ENCODE measurements at regions not wholly inside any gene's neighbourhood (a gene's known extent, or its start where the extent isn't known, plus 50 kb on each side); places are given as distances from the start of the nearest gene placed in this dataset.
A peak's percentile ranks its signal among the peaks of the same experiment; 100 is the strongest.

DNA sequence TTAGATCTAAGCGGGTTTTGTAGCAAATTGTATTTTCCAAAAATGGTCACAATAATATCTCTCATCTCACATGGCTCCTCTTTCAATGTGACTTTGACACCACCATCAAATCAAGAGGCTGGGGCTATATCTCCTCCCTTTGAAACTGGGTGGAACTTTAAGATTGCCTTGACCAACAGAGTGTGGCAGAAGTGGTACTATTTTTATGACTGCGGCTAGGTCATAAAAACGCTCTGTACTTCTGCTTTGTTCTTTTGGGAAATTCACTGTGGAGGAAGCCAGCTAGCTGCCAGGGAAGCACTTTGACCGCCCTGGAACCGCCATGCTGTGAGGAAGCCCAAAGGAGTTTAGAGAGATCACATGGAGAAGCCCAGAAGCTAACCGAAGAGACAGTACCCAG lies 50.7 kb upstream of the ACOT11 start:
- no peak for DNase-seq (ENCODE audit: low spot score)

DNA sequence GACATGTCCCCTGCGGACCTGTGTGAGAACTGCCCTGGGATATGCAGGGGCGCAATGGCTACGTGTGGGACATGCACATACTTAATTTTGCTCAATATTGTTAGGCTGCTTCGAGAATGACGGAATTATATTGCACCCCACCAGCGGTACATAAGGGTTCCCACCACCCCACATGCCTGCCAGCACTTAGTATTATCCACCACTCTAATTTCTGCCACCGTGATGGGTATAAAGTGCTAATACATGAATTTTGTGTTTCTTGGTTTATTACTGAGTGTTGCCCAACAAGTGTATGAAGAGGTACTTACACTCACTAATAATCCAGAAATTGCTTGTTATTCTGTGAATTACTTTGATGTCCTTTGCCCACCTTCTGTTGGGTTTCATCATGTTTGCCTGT lies 52.1 kb upstream of the ACOT11 start:
- no peak for DNase-seq (ENCODE audit: low spot score)

DNA sequence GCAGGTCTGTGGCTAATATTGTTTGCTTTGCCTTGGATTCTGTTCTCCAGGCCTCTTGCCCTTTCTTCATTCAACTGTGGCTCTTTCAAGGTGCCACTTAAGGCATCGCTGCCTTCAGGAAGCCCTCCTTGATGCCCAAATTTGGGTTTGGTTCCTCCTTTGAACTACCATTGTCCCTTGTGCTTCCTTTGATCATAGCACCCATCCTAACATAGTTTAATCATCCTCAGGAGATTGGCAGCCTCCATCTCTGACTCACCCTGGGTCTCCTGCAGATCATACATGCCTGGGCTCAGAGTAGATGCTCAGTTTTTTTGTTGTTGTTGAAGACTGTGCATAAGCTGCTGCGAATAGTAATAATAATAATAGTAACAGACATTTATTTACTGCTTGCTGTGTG lies 54.4 kb upstream of the ACOT11 start:
- no peak for DNase-seq (ENCODE audit: low spot score)

DNA sequence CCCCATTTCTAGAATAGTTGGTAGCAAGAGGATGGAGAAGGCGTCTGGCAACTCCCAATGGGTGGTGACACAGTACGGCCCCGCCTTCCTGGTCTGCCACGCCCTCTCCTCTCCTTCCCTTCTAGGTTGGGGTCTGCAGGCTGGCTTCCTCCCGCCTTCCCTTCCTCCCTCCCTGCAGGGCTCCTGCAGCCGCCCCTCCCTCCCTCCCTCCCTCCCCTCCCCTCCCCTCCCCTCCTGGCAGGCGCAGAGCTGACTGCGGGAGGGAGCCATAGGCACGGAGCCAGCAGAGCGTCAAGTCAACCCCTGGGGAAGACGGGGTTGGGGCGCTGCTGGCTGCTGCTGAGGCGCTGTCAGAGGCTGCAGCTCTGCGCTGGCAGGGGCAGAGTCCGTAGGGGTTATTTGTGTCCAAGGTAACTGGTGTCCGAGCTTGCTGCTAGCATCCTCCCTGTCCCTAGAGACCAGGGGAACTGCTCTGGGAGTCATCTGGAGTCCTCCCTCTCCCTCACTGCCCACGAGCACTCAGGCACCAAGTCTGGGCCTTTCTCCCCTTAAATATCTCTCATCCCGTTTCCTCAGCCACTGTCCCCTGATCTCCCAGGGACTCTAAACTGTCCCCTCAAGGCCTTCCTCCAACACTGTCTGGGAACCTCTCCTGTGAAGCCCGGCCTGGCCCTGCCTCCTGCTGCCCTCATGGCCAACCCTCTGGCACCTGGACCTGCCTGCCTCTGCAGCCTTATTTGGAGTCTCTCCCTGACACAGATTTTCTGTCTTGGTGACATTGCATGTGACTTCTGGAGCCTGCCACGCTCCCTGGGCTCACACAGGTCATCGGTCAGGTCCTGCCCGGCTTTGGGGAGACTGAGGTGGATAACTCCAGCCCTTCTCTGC lies 57.4 kb upstream of the ACOT11 start:
- no peak for DNase-seq (ENCODE audit: low spot score)

DNA sequence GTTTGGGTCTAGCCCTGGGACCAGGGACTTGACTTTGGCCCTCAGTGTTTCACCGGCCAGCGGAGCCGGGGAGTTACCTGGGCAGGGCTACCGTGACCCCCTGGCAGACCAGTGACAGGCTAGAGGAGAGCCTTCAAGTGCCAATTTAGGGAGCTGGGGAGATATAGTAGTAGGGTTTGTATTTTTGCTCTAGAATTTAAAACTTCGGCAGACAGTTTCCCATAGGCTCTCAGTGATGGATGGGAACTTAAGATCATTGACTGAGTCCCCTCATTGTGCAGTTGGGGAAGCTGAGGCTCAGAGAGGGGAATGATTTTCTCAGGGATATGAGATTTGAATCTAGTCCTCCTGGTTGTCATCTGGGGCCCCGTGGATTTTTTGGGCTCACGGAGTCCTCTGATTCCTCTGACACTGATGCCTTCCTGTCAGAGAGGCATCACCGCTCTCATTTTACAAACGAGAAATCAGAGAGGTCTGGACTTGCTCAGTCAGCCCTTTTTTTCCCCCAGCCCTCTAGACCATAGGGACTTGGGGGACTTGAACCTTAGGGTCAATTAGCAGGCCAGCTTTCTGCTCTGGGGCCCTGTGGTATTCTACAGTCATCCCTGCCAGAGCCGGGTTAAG lies 58.3 kb upstream of the ACOT11 start:
- no peak for DNase-seq (ENCODE audit: low spot score)

DNA sequence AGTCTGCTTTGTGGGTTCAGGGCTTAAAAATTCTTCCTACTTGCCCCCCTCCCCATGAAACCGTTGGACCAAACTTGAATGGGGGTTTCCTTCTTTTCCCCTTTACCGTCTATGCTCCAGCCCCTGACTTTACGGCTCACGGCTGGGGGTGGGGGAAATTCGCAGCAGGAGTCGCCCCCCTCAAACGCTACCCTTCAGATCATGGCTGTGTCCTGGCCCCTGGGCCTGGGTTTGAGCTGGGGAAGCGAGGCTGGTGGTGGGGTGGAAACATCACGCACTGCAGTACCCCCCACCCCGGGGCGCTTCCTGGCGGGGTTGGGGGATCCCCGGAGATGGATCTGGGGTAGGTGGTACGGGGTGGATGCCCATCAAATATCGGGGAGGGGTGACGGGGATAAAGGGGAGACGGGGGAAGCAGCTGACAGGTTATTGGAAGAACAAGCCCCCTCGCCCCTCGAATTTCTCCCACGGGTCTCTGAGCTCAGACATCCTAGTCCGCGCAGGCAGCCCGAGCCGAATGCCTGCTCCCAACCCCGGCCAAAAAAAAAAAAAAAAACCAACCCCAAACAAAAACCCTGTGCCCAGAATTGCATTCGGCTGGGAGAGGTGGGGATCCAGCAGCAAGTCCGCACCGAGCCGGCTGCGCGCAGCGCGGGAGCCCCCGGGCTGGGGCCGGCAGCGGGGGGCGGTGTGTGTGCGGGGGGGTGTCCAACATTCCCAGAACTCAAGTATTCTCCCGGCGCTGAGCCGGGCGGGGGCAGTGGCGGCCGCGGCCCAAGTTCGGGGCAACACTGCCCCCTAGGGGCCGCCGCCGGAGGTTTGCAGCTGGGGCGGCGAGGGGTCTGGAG lies 59.0 kb upstream of the ACOT11 start:
- peak; percentile 75 for DNase-seq (ENCODE audit: low spot score)

DNA sequence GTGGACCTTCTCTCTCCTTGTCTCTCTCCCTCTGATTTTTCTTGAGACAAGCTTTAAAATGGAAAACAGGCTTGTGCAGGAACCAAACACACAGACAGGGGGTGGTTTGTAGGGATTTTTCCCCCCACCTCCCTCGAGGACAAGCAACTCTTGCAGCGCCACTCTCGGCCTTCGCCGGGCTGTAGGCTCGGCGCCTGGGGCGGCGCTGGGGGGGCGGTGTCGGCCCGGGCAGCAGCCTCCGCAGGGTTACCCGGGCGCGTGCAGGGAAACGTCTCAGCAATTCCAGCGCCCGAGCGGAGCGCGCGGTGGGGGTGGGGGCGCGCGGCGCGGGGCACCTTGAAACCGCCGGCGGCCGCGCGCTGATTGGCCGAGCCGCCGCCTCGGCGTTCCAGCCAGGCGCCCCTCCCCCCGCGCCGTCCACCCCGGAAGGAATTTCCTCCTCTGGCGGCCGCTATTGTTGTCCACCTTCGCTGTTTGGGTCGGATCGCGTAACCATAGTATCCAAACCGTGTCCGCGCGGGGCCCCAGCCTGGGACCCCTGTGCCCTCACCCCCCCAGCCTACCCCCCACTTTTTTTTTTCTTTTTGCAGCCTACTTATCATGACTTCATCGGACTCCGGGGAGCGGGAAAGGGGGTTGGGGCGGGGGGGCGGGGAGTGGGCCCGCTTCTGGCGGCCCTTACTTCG lies 59.8 kb upstream of the ACOT11 start:
- peak; percentile 88 for DNase-seq (ENCODE audit: low spot score)

DNA sequence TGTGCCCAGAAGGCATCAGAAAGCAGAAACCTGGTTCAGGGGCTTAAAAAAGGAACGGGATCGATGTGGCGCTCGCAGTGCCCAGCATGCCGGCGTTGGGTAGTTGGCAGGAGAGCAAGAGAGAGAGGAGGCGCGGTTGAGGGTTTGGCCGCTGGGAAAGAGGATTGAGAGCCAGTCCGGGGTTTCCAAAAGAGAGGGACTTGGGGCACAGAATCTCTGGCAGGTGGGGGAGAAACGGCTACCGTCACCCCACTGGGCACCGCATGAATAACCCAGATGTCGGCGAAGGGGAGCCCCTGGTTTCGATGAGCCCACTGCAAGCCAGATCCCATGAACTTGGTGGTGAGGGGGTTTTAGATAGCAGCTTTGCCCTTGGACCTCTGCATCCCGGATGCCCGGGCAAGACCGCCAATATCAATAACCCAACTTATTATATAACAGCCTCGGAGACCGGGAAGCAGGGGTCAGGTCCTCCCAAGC lies 60.4 kb upstream of the ACOT11 start:
- DNase-seq (ENCODE audit: low spot score), result no peak

DNA sequence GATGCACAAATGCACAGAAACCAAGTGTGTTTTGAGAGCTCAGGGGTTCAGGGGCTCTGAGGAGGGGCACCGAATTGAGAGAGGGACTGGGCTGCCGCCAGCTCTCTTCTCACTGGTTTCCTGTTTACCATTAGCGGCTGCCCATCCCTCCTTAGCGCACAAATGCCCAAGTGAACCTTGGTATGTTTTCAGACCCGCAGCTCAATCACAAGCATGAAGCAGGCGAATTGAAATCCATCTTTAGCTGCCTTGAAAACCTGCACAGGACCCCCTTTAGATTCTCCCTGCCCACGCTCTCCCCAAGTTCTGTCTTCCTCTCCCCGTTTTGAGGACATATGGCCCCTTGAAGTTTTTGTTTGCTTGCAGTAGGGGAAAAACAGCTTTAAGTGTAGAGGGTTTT lies 61.1 kb upstream of the ACOT11 start:
- DNase-seq (ENCODE audit: low spot score), result no peak

DNA sequence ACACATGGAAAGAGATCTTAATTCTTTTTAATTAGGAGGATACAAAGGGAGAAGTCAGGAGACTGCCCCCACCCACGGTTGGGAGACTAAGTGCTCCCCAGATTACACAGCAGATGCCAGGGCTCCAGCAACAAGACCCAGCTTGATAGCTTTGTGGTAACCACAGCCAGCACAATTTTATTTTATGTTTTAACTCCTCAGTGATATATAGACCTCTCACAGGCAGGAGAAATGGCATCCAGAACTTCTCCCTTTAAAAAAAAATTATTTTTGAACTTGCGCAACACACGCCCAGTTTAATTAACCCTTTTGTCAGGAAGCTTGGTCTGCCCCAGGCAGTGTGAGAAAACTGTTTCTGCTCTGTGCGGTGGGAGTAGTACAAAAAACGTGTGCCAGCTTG lies 62.6 kb upstream of the ACOT11 start:
- no peak for DNase-seq (ENCODE audit: low spot score)

DNA sequence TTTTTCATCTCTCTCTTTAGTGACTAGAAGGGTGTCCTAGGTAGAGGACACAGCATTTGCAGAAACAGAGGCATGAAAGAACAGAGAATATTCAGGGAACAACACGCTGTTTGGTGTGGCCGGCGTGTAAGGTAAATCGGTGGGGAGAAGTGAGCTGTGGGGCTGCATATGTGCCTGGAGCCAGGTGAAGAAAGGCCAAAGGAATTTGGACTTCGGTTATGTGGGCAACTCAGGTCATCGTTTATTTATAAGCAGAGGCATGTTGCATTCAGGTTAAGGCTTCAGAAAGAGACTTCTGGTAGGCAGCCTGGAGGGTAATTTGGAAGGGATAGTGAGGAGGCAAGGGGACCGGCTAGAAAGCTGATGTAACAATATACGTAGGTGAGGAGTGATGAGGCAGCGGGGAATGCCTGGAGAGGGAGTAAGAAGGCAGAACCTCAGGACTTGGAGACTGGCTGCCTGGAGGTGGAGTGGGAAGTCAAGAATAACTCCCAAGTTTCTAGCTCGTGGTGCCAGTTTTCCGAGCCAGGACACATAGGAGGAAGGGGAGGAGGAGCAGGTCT lies 64.1 kb upstream of the ACOT11 start:
- DNase-seq (ENCODE audit: low spot score), result no peak

DNA sequence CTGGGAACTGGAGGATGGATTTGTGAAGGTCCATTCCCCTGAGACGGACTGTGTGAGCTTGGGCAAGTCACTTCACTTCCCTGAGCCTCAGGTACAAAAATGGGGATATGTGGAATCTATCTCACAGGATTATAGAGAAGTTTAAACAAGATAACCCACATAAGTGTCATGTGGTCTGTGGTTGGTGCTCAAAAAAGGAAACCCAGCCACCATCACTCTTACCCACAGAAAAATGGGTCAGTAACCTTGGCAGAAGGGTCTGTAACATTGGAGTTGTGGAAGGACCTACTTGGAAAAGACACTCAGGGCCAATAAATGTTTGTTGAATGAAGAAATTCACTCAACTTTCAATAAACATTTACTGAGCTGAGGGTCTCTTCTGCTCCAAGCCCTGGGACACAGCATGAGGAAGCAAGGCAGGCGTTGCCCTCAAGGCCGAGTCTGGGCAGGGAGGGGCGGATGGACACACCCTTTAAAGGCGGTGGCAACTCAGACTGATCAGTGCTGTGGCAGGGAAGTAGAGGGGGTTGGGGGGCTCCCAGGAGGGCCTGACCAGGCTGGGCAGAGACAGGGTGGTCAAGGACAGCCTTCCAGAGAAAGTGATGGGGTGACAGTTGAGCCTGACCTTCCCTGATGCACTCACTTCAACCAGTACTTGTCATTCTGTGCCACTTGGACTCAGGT lies 66.7 kb upstream of the ACOT11 start:
- DNase-seq (ENCODE audit: low spot score), result no peak

DNA sequence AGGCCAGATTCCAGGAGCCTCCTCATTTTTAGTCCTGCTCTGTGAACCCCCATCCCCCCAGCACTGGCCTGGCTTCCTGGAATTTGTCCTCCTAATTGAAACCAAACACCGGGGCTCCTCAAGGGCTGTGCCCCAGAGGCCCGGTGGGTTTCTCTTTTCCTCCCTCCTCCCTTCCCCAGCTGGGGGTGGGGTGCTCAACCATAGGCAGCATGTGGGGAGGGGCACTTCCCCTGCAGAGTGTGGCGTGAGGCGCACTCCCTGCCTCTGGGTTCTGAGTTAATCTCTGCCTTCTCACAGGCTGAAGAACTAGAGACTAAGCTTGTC lies 67.5 kb upstream of the ACOT11 start:
- DNase-seq (ENCODE audit: low spot score), result no peak

DNA sequence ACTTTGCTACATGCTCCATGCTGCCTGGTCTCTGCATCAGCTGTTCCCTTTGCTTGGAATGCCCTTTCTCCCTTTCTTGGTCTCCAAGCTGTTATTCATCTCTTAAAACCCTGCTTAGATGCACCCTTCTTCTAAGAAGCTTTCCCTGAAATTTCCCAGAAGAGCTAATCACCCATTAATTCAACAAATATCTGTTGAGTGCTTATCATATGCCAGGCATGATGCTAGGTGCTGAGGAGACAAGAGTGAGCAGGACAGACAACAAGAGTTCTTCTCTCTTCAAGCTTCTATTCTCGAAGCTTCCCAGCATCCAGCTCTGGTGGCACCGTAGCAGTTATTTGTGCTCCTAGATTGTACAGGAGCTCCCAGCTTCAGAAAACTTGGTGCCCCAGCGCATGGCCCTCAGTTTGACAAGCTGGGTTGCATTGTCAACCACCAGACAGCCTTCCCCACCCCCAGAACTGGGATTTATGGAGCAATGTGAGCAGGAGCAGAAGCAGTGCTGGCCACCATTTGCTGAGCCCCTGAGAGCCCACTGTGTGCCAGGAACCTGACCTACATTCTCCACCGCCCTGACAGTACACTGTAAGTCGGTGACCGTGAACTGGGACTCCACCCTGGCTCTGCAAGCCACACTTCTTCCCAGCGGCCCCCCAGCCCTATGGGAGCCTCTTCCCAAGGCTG lies 68.0 kb upstream of the ACOT11 start:
- no peak for DNase-seq (ENCODE audit: low spot score)

DNA sequence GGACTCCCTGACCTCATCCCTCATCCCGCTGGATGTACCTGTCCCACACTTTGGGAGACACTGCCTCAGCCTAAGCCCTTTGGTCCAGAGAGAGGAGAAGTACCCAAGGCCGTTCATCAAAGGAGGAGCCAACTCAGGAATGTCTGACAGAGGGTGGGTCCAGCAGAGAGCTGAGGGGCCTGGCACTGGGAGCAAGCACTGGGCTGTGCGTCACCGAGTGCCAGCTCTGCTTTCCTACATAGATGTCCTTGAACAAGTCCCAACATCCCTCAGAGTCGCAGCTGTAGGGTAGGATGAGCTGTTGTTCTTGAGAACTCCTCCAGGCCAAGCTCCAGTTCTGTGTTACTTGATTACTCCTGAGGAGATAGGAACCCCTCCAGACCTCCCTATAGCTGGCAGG lies 68.8 kb upstream of the ACOT11 start:
- DNase-seq (ENCODE audit: low spot score), result no peak

DNA sequence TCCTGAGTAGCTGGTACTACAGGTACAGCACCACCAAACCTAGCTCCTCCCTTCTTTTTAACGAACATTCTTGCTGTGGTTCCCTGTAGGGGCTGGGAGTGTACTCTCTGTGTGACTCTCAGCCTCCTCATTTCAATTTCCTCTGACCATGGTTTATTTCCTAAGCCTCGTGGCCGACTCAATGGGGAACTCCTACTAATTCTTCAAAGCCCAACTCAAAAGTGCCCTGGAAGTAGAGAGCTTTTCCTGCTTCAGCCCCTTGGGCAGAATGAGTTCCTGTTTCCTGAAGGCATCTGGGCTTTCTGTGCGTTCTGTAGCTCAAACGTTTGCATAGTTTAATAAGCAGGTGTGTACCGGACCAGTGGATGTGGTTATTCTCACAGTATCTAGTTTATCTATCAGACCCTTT lies 70.9 kb upstream of the ACOT11 start:
- DNase-seq (ENCODE audit: low spot score), result no peak

DNA sequence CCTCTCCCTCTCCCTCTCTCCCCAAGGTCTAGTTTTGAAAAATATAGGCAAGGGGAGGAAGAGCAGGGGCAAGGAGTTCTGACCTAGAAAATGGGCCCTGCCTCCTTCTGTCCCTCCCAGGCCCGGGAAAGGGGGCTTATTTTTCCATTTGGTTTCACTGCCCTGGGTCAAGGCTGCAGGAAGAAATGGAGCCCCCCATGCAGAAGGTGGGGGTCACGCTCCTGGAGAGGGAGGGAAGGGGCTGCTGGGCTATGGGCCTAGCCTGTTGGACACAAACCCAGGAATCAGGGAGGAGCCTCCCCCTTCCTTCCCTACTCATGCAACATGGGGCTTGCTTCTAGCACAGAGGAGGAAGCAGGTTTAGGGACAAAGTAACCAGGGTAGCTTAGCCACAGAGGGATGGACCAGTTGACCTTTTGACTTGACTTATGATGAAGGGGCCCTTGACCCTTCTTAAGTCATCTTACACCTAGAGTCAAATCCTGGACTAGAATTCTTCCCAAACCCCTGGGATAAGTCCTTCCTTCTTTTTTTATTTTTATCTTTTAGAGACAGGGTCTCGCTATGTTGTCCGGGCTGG lies 70.4 kb upstream of the SSBP3 start:
- no peak for DNase-seq (ENCODE audit: low spot score)

DNA sequence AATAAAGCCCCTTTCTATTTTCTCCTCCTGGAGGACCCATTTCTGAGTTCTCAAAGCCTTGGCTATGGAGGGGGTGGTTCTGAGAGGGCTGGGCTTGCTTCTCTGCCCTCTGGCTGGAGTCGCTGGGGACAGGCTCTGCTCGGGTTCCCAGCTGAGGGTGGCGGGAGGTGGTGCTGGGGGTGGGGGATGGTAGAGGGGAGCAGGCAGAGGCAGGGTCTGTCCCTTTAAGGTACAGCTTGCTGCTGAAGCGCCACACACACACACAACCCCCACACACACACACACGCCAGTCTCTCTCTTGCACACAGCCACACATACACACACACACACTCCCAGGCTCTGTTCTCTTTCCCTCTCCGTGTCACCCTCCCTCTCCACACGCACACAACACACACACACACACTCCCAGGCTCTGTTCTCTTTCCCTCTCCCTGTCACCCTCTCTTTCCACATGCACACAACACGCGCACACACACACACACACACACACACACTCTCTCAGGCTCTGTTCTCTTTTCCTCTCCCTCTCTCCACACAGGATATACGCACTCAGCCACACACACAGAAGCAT lies 69.8 kb upstream of the SSBP3 start:
- no peak for DNase-seq (ENCODE audit: low spot score)

DNA sequence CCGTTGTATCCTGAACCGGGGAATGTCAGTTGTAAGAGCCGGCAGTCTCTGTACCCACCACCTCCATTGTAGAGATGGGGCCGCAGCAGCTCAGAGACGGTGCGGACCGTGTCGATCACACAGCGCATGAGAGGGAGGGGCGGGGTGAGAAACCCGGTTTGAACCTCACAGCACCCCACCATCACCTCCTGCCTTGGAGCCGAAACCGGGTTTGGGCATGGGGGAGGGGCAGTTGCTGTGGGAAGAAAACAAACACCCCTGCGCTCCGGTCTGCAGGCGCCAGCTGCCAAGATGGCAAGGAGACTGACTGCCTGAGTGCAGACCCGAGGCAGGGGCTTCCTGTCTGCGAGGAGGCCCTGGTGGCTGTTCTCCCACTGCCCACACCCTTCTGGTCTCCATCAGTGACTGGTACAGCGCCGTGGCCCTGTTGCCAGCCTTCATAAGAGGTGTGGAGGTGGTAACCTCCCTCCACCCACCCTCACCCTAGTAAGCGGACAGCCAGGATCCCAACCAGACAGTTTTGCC lies 69.2 kb upstream of the SSBP3 start:
- DNase-seq (ENCODE audit: low spot score), result no peak

Measured in LoVo (cell line).